BLaER1 (cell line): ENCODE measurements at regions not wholly inside any gene's neighbourhood (a gene's known extent, or its start where the extent isn't known, plus 50 kb on each side); places are given as distances from the start of the nearest gene placed in this dataset.
"Not testable (repeated sequence)": the region's sequence is repeated elsewhere in the genome, so short reads cannot be mapped to it uniquely, and the experiment has no call there.

Experiments
- H3K27ac ChIP-seq: shearing (Covaris generic); formaldehyde crosslinking; 2 replicates; pipeline ENCODE4 v1.8.1; 2022
- H3K27me3 ChIP-seq: shearing (Covaris generic); formaldehyde crosslinking; 2 replicates; pipeline ENCODE4 v1.8.1; 2022
- H3K36me3 ChIP-seq: shearing (Covaris generic); formaldehyde crosslinking; 2 replicates; pipeline ENCODE4 v1.8.1; 2022
- H3K4me1 ChIP-seq: shearing (Covaris generic); formaldehyde crosslinking; 2 replicates; pipeline ENCODE4 v1.8.1; 2022
- H3K4me2 ChIP-seq: shearing (Covaris generic); formaldehyde crosslinking; 2 replicates; pipeline ENCODE4 v1.8.1; 2022
- H3K4me3 ChIP-seq: shearing (Covaris generic); formaldehyde crosslinking; 2 replicates; pipeline ENCODE4 v1.8.1; 2022
- H3K9ac ChIP-seq: shearing (Covaris generic); formaldehyde crosslinking; 2 replicates; pipeline ENCODE4 v1.8.1; 2022
- H3K9me3 ChIP-seq: shearing (Covaris generic); formaldehyde crosslinking; 2 replicates; pipeline ENCODE4 v1.8.1; 2022
- H4K20me1 ChIP-seq: shearing (Covaris generic); formaldehyde crosslinking; 2 replicates; pipeline ENCODE4 v1.8.1; 2022

DNA sequence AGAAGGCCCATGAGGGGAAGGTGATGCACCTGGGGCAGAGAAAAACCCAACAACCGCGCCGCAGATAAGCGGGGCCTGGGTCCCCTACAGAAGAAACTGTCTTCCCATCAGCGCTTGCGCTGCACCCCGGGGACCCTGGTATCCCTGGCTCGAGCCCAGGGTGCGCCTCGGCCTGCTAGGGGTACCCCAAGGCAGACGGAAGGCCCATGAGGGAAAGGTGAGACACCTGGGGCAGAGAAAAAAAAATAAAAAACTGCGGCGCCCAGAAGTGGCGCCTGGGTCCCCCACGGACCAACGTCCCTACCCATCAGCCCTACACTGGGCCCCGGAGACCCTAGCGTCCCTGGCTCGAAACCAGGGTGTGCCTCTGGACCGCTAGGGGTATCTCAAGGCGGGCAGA is 190.8 kb downstream of the POTEM start:
- H4K20me1 ChIP-seq, H3K4me3 ChIP-seq, H3K4me2 ChIP-seq, H3K9me3 ChIP-seq, H3K27ac ChIP-seq, H3K4me1 ChIP-seq, H3K9ac ChIP-seq, H3K36me3 ChIP-seq, H3K27me3 ChIP-seq: not testable (repeated sequence)

DNA sequence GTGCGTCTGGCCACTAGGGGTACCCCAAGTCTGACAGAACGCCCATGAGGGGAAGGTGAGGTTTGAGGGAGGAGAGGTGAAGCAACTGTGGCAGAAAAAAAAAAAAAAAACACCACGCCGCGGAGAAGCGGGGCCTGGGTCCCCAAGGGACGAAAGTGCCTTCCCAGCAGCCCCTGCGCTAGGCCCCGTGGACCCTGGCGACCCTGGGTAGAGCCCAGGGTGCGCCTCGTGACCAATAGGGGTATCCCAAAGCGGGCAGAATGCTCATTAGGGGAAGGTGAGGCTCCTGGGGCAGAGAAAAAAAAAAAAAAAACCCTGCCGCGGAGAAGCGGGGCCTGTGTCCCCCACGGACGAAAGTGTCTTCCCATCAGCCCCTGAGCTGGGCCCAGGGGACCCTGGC is 191.4 kb downstream of the POTEM start:
- H3K27ac ChIP-seq, H3K4me1 ChIP-seq, H3K36me3 ChIP-seq, H4K20me1 ChIP-seq, H3K27me3 ChIP-seq, H3K4me2 ChIP-seq, H3K9me3 ChIP-seq, H3K4me3 ChIP-seq, H3K9ac ChIP-seq: not testable (repeated sequence)

DNA sequence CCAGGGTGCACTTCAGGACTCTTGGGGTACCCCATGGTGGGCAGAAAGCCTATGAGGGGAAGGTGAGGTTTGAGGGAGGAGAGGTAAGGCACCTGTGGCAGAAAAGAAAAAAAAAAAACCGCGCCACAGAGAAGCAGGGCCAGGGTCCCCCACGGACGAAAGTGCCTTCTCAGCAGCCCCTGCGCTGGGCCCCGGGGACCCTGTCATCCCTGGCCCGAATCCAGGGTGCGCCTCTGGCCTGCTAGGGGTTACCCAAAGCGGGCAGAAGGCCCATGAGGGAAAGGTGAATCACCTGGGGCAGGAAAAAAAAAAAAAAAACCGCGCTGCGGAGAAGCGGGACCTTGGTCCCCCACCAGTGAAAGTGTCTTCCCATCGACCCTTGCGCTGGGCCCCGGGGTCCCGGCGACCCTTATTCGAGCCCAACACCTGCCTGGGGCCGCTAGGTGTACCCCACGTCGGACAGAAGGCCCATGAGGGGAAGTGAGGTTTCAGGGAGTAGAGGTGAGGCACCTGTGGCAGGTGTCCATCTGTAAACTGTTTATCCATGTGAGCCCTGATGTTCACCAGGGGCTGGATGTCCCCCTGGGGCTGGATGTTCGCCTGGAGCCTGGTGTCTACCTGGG is 191.9 kb downstream of the POTEM start:
- not testable (repeated sequence) for H3K9me3 ChIP-seq, H3K36me3 ChIP-seq, H3K27ac ChIP-seq, H3K4me3 ChIP-seq, H3K27me3 ChIP-seq, H4K20me1 ChIP-seq, H3K9ac ChIP-seq, H3K4me2 ChIP-seq, H3K4me1 ChIP-seq

DNA sequence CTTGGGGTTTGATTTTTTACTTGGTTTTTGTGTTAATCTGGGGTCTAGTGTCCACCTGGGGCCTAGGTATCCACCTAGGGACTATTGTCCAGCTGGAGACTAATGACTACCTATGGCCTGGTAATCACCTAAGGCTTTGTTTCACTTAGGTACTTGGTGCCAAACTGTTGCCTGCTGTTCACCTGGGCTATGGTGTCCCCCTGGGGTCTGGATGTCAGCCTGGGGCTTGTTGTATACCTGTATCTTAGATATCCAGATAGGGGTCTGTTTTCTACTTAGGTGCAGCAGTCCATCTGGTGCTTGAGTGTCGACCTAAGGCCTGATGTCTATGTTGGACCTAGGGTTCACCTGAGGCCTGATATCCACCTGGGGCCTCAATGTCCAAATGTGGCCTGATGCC is 193.1 kb downstream of the POTEM start:
- H3K27me3 ChIP-seq, H3K27ac ChIP-seq, H3K36me3 ChIP-seq, H3K4me1 ChIP-seq, H3K4me3 ChIP-seq, H3K4me2 ChIP-seq, H4K20me1 ChIP-seq, H3K9ac ChIP-seq, H3K9me3 ChIP-seq: not testable (repeated sequence)

DNA sequence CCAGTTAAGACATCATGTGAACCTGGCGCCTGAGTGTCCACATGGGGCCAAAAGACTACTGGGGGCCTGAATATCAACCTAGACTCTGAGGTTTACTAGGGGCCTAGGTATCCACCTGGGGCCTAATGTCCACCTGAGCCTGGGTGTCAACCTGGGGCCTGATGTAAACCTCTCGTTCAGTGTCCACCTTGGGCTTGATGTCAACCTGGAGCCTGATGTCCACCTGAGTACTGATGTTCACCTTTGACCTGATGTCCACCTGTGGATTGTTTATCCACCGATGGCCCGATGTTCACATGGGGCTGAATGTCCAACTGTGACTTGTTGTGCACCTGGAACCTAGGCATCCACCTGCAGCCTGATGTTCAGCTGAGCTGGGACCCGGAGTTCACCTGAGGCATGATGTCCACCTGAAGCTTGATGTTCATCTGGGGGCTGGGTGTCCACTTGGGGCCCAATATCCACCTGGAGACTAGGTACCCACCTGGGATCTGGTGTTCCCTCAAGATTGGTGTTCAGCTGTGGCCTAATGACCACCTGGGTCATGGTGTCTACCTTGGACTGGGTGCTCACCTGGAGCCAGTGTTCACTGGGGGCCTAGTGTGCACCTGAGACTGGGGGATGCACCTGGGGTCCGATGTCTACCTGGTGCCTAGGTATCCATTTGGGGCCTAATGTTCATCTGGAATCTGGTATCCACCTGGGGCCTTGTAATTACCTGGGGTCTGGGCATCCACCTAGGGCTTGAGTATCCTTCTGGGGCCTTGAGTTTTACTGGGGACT is 194.2 kb downstream of the POTEM start:
- not testable (repeated sequence) for H3K9me3 ChIP-seq, H3K4me3 ChIP-seq, H3K4me1 ChIP-seq

DNA sequence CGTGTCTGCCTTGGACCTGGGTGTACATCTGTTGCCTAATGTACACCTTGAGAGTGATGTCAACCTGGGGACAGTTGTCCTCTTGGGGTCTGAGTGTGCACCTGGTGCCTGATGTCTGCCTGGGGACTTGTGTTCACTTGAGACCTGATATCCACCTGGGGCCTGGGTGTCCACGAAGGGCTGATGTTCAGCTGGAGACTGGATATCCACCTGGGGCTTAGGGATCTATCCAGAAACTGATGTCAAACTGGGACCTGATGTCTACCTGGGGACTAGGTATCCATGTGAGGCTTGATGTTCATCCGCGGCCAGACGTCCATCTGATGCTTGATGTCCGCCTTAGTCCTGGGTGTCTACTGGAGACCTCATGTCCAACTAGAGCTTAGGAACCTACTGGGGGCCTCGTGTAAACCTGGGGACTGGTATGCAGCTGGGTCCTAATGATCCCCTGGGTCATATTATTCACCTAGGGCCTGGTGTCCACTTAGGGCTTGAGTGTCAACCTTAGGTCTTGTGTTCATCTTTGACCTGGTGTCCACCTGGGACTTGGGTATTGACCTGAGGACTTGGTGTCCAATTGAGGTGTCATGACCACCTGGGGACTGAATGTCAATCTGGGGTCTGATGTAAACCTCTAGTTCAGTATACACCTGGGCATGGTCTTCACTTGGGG is 194.9 kb downstream of the POTEM start:
- H3K27ac ChIP-seq, H3K4me3 ChIP-seq, H3K4me1 ChIP-seq, H3K27me3 ChIP-seq, H3K4me2 ChIP-seq, H4K20me1 ChIP-seq, H3K9ac ChIP-seq, H3K36me3 ChIP-seq, H3K9me3 ChIP-seq: not testable (repeated sequence)

More for the DNA sequence above, 194.2 kb downstream of the POTEM start:
- not testable (repeated sequence) for H3K9ac ChIP-seq, H3K36me3 ChIP-seq, H4K20me1 ChIP-seq, H3K4me2 ChIP-seq, H3K27me3 ChIP-seq, H3K27ac ChIP-seq

DNA sequence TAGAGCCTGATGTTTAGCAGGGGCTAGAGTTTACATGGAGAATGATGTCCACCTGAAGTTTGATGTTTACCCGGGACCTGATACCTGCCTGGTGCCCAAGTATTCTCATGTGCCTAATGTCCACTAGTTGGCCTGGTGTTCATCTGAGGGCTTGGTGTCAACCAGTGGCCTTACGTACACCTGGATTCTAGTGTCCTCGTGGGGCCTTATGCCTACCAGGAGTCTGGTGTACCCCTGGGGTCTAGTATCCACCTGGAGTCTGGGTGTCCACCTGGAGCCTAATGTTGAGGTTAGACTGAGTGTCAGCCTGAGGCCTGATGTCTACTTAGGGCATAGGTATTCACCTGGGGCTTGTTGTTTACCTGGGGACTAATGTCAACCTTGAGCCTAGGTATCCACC is 195.7 kb downstream of the POTEM start:
- H3K27ac ChIP-seq, H3K9ac ChIP-seq, H3K4me3 ChIP-seq, H3K27me3 ChIP-seq, H4K20me1 ChIP-seq, H3K4me1 ChIP-seq, H3K36me3 ChIP-seq, H3K4me2 ChIP-seq: not testable (repeated sequence)
- H3K9me3 ChIP-seq = peaks cover 11% of the 10 kb centered on the region; the same call in 1 of the 2 replicates

DNA sequence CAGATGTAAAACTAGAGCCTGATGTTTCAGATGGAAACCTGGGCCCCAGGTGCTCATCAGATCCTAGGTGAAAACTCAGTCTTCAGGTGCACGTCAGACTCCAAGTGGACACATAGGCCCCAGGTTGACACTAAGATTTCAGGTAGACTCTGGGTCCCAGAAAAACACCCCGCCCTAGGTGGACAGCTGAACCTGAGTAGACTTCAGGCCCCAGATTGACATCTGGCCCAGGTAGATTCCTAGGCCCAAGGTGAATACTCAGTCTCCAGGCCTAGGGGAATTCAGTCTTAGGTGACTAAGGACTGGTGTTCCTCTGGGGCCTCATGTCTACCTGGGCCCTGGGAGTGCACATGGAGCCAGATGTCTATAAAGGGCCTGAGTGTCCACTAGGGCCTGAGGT is 196.7 kb downstream of the POTEM start:
- not testable (repeated sequence) for H3K9ac ChIP-seq, H3K4me3 ChIP-seq, H4K20me1 ChIP-seq, H3K36me3 ChIP-seq, H3K27me3 ChIP-seq, H3K4me2 ChIP-seq, H3K4me1 ChIP-seq, H3K9me3 ChIP-seq, H3K27ac ChIP-seq

DNA sequence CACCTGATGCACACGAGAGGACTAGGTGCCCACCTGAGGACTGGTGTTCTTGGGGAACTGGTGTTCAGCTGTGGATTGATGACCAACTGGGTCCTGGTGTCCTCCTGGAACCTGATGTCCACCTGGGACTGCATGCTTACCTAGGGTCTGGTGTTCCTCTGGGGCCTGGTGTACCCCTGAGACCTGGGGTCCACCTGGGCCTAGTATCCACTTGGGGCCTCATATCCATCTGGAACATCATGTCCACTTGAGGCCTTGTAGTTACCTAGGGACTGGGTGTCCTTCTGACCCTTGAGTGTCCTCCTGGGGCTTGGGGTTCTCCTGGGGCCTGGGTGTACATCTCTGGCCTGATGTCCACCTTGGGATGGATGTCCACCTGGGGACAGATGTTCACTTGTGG is 197.2 kb downstream of the POTEM start:
- H3K9ac ChIP-seq, H4K20me1 ChIP-seq, H3K4me1 ChIP-seq, H3K27me3 ChIP-seq, H3K27ac ChIP-seq, H3K4me3 ChIP-seq, H3K4me2 ChIP-seq, H3K36me3 ChIP-seq, H3K9me3 ChIP-seq: not testable (repeated sequence)

DNA sequence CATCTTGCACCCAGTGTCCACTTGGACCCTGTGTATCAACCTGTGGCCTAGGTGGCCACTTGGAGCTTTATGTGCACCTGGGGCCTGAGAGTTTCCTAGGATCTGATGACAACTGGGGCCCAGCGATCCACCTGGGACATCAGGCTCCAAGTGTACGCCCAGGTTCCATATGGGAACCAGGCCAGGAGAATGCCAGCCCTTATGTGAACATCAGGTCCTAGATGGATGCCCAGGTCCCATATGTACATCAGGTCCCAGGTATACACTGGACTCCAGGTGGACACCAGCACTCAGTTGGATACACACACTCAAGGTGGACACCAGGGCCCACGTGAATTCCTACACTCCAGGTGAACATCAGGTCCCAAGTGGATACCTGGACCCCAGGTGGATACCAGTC is 198.8 kb downstream of the POTEM start:
- not testable (repeated sequence) for H3K9ac ChIP-seq, H3K27ac ChIP-seq, H3K4me1 ChIP-seq, H3K4me3 ChIP-seq, H3K27me3 ChIP-seq, H3K4me2 ChIP-seq, H3K36me3 ChIP-seq, H3K9me3 ChIP-seq, H4K20me1 ChIP-seq

DNA sequence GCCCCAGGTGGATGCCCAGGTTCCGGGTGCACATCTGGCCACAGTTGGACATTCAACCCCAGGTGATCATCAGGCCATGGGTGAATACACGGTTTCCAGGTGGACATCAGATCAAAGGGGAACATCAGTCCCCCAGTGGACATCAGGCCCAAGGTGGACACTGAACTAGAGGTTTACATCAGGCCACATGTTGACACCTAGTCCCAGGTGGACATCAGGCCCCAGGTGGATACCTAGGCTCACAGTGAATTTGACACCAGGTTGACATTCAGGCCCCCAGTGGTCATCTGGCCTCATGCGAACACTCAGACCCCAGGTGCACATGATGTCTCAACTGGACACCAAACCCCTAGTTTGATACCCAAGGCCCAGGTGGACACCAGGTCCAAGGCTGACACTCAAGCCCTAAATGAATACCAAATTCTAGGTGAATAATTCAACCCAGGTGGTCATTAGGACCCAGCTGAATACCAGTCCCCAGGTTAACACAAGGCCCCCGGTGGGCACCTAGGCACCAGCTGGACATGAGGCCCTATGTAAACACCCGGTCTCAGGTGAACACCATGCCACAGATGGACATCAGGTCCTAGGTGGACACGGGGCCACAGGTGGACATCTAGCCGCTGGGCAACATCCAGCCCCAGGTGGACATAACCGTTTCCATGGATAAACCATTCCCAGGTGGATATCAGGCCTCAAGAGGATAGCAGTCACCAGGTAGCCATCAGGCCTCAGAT is 200.4 kb downstream of the POTEM start:
- H3K4me2 ChIP-seq, H3K27me3 ChIP-seq, H3K4me3 ChIP-seq, H4K20me1 ChIP-seq, H3K27ac ChIP-seq, H3K9ac ChIP-seq, H3K4me1 ChIP-seq, H3K36me3 ChIP-seq, H3K9me3 ChIP-seq: not testable (repeated sequence)

DNA sequence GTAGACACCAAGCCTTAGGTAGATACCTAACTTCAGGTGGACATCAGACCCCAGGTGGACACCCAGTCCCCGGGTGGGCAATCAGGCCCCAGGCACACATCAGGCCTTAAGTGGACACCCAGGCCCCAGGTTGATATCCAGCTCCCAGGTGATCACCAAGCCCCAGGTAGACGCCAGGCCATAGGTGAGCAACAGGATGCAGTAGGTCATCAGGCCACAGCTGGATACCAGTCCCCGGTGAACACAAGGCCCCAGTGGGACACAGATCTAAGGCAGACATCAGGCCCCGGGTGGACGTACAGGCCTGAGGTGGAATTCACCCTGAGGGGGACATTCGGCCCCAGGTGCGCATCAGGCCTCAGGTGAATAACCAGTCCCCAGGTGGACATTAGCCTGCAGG is 201.0 kb downstream of the POTEM start:
- H3K9ac ChIP-seq, H3K36me3 ChIP-seq, H3K9me3 ChIP-seq, H4K20me1 ChIP-seq, H3K4me3 ChIP-seq, H3K4me2 ChIP-seq, H3K27ac ChIP-seq, H3K4me1 ChIP-seq, H3K27me3 ChIP-seq: not testable (repeated sequence)

DNA sequence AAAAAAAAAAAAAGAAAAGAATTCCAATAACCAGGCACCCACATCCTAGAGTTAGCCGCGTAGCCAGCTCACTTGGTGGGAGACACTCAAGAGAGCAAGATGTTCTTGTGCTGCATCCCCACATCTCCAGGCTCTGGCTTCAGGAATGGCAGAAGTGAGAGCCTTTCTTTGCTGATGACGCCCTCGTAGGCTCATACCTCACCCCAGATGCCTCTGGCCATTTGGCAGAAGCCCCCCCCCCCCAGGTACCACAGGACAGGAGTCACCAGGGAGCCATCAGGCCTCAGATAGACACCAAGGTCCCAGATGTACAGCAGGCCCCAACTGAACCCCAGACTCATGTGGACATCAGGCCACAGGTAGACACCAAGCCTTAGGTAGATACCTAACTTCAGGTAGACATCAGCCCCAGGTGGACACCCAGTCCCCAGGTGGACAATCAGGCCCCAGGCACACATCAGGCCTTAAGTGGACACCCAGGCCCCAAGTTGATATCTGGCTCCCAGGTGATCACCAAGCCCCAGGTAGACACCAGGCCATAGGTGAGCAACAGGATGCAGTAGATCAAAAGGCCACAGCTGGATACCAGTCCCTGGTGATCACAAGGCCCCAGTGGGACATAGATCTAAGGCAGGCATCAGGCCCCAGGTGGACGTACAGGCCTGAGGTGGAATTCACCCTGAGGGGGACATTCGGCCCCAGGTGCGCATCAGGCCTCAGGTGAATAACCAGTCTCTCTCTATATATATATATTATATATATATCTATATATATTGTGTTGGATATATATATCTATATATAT is 202.5 kb downstream of the POTEM start:
- not testable (repeated sequence) for H3K4me3 ChIP-seq, H3K9me3 ChIP-seq, H3K27me3 ChIP-seq, H3K9ac ChIP-seq, H3K4me2 ChIP-seq, H3K36me3 ChIP-seq, H4K20me1 ChIP-seq, H3K4me1 ChIP-seq, H3K27ac ChIP-seq

DNA sequence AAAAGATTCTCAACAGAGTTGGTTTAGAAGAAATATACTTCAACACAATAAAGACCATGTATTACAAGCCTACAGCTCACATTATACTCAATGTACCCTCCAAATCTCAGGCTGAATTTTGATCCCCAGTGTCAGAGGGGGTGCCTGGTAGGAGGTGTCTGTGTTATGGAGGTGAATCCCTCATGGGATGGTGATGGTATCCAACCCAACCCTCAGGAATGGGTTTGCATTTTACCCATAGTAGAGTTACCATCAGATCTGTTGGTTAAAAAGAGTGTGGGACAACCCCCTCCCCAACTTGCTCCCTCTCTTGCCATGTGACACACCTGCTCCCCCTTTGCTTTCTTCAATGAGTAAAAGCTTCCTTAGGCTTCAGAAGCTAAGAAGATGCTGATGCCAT is 205.5 kb downstream of the POTEM start:
- not testable (repeated sequence) for H3K27me3 ChIP-seq, H3K9ac ChIP-seq, H3K27ac ChIP-seq, H3K36me3 ChIP-seq, H3K4me2 ChIP-seq, H3K4me1 ChIP-seq, H3K9me3 ChIP-seq, H3K4me3 ChIP-seq, H4K20me1 ChIP-seq
